HG03039 (cell line): ENCODE measurements at regions not wholly inside any gene's neighbourhood (a gene's known extent, or its start where the extent isn't known, plus 50 kb on each side); places are given as distances from the start of the nearest gene placed in this dataset.
"Not testable (repeated sequence)": the region's sequence is repeated elsewhere in the genome, so short reads cannot be mapped to it uniquely, and the experiment has no call there.

Experiments used
- ATAC-seq: cut with Tn5 transposase; IDR thresholded peaks from one replicate; pipeline ENCODE4 v1.9.1; 2021; ENCODE audit warnings: mild to moderate bottlenecking, moderate library complexity; ENCODE audit not compliant: unreplicated experiment

DNA sequence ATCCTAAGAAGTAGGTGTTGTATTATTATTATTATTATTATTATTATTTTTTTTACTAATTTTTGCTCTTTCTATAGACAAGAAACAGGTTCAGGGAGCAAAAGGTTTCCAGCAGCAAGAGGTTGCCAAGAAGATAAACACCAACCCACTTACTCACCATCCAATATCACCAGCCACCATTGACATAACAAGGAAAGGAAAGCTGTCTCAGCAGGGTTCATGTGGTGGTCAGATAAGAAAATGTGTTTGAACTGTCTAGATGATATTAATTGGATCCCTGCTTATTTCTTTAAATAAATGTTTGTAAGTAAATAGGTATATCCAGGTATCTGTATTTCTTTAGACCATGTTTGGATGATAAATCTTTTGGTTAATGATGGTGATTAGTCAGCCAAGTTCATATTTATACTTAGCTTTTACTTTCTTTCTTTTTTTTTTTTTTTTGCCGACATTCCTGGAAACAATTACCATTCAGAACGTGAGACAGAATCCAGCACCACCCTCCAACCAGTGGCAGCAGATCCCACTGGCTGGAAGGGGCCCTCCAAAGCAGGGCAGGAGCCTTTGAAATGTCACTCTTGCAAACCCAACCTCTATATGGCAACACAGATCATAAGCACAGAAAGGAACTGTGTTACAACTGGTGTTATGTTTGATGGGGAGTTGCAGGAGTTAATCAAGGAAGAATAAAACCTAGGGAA, 139.2 kb upstream of the ECI2 start:
- no peak for ATAC-seq

GRCh38 chr6:4272996-4273395, 137.6 kb upstream of the ECI2 start:
- no peak for ATAC-seq

DNA sequence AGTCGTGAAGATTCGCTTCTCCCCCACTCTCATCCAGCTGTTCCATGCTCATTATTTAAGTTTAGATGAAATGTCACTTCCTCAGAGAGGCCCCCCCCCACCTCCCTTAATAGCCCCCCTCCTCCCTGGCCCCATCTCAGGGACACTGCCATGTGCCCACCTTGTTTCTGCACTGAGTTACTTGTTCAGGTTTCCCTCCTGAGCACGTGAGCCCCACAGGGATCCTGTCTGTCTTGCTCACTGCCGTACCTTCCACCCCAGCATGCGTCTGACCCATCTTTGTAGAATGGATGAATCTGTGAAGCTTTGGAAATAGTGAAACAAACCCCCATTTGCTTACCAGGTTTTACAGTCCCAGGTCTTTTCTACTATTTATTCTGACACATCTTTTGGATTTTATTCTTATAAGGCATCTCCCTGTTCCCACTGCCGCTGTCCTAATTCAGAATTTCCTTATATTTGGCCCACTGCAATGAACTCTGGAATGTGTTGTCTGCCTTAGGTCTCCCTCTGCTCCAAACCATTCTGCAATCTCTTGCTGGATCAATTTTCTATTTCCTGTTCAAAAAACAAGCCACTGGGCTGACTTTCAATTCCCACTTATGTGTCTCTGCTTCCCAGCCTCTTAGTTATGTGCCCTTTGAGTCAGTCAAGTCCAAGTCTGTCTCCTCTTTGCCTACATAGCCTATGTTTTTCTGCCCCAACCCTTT, 136.5 kb upstream of the ECI2 start:
- no peak for ATAC-seq

- no peak for ATAC-seq
Observed at GRCh38 chr6:4270776-4271175, 135.4 kb upstream of the ECI2 start.

- no peak for ATAC-seq
Observed at GRCh38 chr6:4270001-4270400, 134.6 kb upstream of the ECI2 start.

DNA sequence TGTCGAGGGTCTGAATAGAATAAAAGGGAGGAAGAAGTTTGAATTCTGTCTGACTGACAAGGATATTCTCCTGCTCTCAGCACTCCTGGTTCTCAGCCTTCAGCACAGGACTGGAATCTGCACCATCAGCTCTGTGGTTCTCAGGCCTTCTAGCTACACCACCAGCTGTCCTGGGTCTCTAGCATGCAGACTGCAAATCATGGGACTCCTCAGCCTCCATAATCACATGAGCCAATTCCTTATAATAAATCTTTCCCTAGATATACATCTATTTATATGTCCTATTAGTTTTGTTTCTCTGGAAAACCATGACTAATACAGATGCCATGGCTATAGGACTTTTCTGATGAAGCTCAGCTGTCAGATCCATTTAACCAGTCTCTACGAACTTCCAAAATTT, 132.8 kb upstream of the ECI2 start:
- ATAC-seq = no peak

DNA sequence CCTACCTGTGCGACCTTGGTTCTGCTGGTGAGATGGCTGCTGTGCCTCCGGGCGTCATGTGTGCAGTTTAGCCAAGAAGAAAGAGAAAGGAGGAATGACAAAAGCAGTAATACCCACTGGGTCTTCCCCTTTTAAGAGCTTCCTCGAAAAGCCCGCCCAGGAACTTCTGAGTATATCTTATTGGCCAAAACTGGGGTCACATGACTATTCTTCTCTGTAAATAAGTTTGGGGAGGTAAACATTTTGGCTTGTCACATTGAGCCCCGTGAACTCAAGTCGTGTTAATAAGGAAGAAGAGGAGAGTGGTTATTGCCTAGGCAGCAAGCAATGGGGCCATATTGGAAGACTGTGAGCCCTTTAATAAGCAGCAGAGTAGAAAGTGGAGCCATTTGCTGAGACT, 130.4 kb upstream of the ECI2 start:
- no peak for ATAC-seq

DNA sequence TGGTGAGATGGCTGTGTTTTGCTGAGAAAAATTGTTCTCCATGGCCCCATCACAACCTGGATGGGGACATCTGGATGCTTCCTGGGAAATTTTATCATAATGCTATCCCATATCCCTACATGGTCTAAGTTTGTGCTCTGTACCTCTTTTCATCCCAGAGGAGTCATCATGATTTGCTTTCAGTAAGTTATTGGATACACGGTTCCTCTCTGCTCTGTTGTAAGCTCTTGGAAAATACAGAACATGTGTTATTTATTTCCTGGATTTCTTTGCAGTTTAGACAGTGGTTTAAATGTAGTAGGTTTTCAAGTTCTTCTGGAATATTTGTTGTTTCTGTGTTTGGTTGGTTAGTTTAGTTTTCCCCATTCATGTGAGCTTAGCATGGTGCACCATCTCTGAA, 129.2 kb upstream of the ECI2 start:
- no peak for ATAC-seq

- ATAC-seq = no peak
Observed at GRCh38 chr6:4264081-4264480, 128.7 kb upstream of the ECI2 start.

GRCh38 chr6:4262526-4262925, 127.2 kb upstream of the ECI2 start:
- ATAC-seq = no peak

GRCh38 chr6:4259391-4259790, 124.0 kb upstream of the ECI2 start:
- no peak for ATAC-seq

GRCh38 chr6:4258733-4259132, 123.4 kb upstream of the ECI2 start:
- ATAC-seq = no peak

- no peak for ATAC-seq
Observed at GRCh38 chr6:4256969-4257368, 121.6 kb upstream of the ECI2 start.

GRCh38 chr6:4253604-4254231, 118.3 kb upstream of the ECI2 start:
- no peak for ATAC-seq

DNA sequence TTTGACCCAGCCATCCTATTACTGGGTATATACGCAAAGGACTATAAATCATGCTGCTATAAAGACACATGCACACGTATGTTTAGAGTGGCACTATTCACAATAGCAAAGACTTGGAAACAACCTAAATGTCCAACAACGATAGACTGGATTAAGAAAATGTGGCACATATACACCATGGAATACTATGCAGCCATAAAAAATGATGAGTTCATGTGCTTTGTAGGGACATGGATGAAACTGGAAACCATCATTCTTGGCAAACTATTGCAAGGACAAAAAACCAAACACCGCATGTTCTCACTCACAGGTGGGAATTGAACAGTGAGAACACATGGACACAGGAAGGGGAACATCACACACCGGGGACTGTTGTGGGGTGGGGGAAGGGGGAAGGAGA, 117.1 kb upstream of the ECI2 start:
- not testable (repeated sequence) for ATAC-seq

DNA sequence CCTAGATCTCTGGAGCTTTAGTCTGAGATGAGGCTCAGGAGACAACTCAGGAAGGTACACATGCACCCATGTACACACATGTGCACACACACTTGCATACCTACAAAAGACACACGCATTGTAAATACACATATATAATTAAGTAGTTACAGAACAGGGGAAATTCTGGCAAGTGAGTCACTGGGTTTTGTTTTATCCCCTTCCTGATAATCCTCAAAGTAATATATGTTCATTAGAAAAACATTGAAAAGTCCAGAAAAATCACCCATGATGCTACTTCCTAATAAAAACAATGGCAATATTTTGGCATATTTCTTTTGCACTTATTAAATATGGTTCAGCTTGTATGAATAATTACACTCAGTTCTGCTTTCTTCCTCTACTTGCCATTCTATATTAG, 115.3 kb upstream of the ECI2 start:
- no peak for ATAC-seq

GRCh38 chr6:4243832-4244231, 108.5 kb upstream of the ECI2 start:
- not testable (repeated sequence) for ATAC-seq

DNA sequence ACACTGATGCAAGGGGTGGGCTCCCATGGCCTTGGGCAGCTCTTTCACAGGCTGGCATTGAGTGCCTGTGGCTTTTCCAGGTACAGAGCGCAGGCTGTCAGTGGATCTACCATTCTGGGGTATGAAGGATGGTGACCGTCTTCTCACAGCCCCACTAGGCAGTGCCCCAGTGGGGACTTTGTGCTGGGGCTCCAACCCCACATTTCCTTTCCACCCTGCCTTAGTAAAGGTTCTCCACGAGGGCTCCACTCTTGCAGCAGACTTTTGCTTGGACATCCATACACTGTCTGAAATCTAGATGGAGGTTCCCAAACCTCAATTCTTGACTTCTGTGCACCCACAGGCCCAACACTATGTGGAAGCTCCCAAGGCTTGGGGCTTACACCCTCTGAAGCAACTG, 107.9 kb upstream of the ECI2 start:
- ATAC-seq = no peak

DNA sequence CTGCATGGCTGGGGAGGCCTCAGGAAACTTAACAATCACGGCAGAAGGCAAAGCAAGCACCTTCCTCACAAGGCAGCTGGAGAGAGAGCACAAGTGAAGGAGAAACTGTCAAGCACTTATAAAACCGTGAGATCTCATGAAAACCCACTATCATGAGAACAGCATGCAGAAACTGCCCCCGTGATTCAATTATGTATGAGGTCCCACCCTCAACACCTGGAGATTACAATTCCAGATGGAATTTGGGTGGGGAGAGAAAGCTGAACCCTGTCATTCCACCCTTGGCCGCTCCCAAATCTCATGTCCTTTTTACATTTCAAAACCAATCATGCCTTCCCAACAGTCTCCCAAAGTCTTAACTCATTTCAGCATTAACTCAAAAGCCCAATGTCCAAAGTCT, 107.2 kb upstream of the ECI2 start:
- no peak for ATAC-seq

DNA sequence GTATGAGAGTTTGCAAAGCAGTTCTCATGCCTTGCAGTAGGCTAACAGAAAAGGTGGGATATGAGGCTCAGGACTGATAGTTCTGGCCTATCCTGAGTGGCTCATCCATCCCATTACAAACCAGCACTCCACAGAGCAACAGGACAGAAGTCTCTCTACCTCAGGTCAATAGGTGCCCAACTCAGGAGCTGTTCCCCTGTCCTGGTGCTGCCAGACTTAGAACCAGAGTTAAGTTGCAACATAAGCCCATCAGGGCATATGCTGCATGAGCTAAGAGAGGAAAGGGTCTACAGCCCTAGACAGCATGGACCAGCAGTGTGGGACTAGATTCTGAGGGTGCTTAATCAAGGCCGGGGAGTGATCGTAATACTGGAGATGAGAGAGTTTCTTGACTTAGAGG, 104.8 kb upstream of the ECI2 start:
- ATAC-seq = no peak

GRCh38 chr6:4225161-4225872, 89.9 kb upstream of the ECI2 start:
- ATAC-seq = no peak
